ENCODE measurements at regions not wholly inside any gene's neighbourhood (a gene's known extent, or its start where the extent isn't known, plus 50 kb on each side); places are given as distances from the start of the nearest gene placed in this dataset.
A peak's percentile ranks its signal among the peaks of the same experiment; 100 is the strongest.
"Not testable (repeated sequence)": the region's sequence is repeated elsewhere in the genome, so short reads cannot be mapped to it uniquely, and the experiment has no call there.

DNA sequence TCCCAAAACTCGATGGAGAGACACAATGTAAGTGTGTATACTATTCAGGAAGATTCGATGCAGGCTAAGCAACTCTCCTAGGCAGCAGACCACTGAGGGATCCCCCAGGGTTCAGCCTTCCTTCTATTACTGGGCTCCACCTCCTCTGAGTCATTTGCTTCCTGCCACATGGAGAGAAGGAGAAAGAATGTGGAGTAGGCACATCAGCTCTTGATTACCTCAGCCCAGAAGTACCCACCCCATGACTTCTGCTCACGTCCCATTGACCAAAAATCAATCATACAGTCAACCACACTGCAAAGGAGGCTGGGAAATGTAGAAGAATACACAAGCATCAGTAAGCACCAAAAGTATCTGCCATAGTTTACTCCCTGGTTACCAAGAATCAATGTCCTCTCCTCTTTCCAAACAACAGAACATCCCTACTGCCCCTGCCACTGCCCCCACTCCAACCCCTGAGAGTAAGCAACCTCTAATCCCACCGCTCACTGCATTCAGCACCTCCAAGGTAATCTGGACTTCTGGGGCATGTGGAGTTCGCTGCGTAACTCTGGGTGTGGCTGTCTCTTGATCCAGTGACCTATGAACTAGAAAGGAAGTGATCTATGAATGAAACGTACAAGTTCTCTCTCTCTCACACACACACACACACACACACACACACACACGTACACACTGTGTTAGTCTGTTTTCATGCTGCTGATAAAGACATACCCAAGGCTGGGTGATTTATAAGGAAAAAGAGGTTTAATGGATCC, 91.2 kb upstream of the C1QTNF7 start:
- Histone ChIP-seq H3K9me3 (ENCODE audit: control insufficient read depth, low read length) (no peaks in the 10 kb centered on the region), H3K4me3 (ENCODE audit: low read length in 2 of 2) (no peak overlapping the region), H3K36me3 (ENCODE audit: control insufficient read depth in 1 of 2, insufficient read depth in 2 of 2, low read length in 1 of 2) (peaks cover 0 to 1% of the 10 kb centered on the region in 2 donors), H3K27ac (ENCODE audit: low read depth in 1 of 2, low read length in 2 of 2) (peak overlapping the region in 1 of 2 donors; percentile 40), H3K27me3 (ENCODE audit: control insufficient read depth in 1 of 2, insufficient read depth in 2 of 2, low read length in 1 of 2) (no peaks in the 10 kb centered on the region), H3K4me1 (ENCODE audit: control insufficient read depth in 1 of 2, insufficient read depth in 2 of 2, low read length in 2 of 2) (peaks cover 2 to 3% of the 10 kb centered on the region in 2 donors)
- DNase-seq, result no peak
- WGBS, 2 donors, result 67 to 76% methylated on average over 8 of the region's 8 CpGs
- intact Hi-C loops (cut with DNase I), result no loop called here
- ATAC-seq (ENCODE audit: low FRiP score), result no peak

DNA sequence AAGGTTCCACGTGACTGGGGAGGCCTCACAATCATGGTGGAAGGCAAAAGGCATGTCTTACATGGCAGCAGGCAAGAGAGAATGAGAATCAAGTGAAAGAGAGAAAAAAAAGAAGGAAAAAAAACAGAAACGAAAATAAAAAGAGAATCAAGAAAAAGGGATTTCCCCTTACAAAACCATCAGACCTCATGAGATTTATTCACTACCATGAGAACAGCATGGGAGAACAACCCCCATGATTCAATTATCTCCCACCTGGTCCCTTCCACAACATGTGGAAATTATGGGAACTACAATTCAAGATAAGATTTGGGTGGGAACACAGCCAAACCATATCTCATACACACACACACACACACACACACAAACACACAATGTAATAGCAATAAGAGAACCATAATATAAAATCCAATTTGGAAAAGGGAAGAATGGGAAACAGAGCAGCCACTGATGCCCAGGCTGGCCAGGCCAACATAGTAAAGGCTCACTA, 90.6 kb upstream of the C1QTNF7 start:
- H3K9me3 ChIP-seq (ENCODE audit: control insufficient read depth, low read length); intact Hi-C loops (cut with DNase I); ATAC-seq (ENCODE audit: low FRiP score); H3K27me3 ChIP-seq (ENCODE audit: control insufficient read depth in 1 of 2, insufficient read depth in 2 of 2, low read length in 1 of 2); H3K4me3 ChIP-seq (ENCODE audit: low read length in 2 of 2); DNase-seq; H3K27ac ChIP-seq (ENCODE audit: low read depth in 1 of 2, low read length in 2 of 2); H3K4me1 ChIP-seq (ENCODE audit: control insufficient read depth in 1 of 2, insufficient read depth in 2 of 2, low read length in 2 of 2); H3K36me3 ChIP-seq (ENCODE audit: control insufficient read depth in 1 of 2, insufficient read depth in 2 of 2, low read length in 1 of 2): not testable (repeated sequence)
- WGBS, 2 donors, result 72 to 76% methylated on average over 2 of the region's 2 CpGs

DNA sequence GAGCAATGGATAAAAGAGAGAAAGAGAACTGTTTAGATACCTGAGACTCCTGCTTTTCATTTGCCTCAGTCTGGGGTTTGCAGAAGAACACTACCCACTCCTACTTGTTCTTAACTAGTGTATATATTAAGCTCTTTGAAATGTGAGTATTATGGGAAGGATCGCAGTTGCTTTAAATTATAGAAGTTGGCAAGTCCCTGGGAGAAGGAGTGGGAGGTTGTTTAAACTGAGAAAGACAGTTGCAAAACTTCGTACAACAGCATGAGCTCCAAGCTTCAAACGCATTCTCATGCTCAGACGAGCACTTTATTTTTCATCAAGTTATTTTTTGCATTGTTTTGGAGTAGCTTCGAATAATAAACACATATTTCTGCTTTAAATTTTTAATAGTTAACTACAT, 88.1 kb upstream of the C1QTNF7 start:
- intact Hi-C loops (cut with DNase I), result loop anchor here in 1 of 2 donors (5.0 kb wide), 1 partner anchor 48 kb away; no protein-coding TSS in a partner anchor
- peak overlapping the region; percentile 43 to 64 for H3K4me3 ChIP-seq (ENCODE audit: low read length in 2 of 2)
- DNase-seq (no peak), ATAC-seq (ENCODE audit: low FRiP score) (no peak)
- H3K36me3 ChIP-seq (ENCODE audit: control insufficient read depth in 1 of 2, insufficient read depth in 2 of 2, low read length in 1 of 2), result no peaks in the 10 kb centered on the region
- peaks cover 2 to 6% of the 10 kb centered on the region in 2 donors for H3K4me1 ChIP-seq (ENCODE audit: control insufficient read depth in 1 of 2, insufficient read depth in 2 of 2, low read length in 2 of 2)
- no peaks in the 10 kb centered on the region for H3K9me3 ChIP-seq (ENCODE audit: control insufficient read depth, low read length)
- WGBS, 2 donors, result 6 to 16% methylated on average over 5 of the region's 5 CpGs
- H3K27me3 ChIP-seq (ENCODE audit: control insufficient read depth in 1 of 2, insufficient read depth in 2 of 2, low read length in 1 of 2), result no peaks in the 10 kb centered on the region
- H3K27ac ChIP-seq (ENCODE audit: low read depth in 1 of 2, low read length in 2 of 2), result no peak overlapping the region

DNA sequence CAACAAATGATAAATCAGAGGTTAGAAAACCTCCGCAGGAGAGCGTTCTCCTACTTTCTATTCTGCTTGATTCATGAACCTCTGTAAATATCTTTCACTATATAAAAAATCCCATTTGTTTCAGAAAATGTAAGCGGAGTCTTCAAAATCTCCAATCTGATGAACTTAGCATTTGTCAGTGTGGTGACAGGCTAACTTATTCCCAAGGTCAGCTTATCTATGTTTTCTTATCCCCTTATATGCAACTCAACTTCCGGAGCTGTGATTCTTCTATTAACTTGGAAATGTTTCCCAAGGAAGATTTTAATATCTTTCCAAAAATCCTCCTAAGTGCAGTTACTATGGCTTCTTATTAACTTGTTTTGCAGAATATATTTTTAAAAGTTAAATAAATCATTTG, 87.5 kb upstream of the C1QTNF7 start:
- DNase-seq (no peak), ATAC-seq (ENCODE audit: low FRiP score) (no peak)
- 10 to 19% methylated on average over 4 of the region's 4 CpGs for WGBS, 2 donors
- Histone ChIP-seq H3K27ac (ENCODE audit: low read depth in 1 of 2, low read length in 2 of 2) (no peak overlapping the region), H3K4me3 (ENCODE audit: low read length in 2 of 2) (peak overlapping the region; percentile 43 to 64), H3K36me3 (ENCODE audit: control insufficient read depth in 1 of 2, insufficient read depth in 2 of 2, low read length in 1 of 2) (no peaks in the 10 kb centered on the region), H3K4me1 (ENCODE audit: control insufficient read depth in 1 of 2, insufficient read depth in 2 of 2, low read length in 2 of 2) (peaks cover 2 to 6% of the 10 kb centered on the region in 2 donors), H3K27me3 (ENCODE audit: control insufficient read depth in 1 of 2, insufficient read depth in 2 of 2, low read length in 1 of 2) (no peaks in the 10 kb centered on the region), H3K9me3 (ENCODE audit: control insufficient read depth, low read length) (no peaks in the 10 kb centered on the region)
- intact Hi-C loops (cut with DNase I), result loop anchor here in 1 of 2 donors (5.0 kb wide), 1 partner anchor 47 kb away; no protein-coding TSS in a partner anchor

DNA sequence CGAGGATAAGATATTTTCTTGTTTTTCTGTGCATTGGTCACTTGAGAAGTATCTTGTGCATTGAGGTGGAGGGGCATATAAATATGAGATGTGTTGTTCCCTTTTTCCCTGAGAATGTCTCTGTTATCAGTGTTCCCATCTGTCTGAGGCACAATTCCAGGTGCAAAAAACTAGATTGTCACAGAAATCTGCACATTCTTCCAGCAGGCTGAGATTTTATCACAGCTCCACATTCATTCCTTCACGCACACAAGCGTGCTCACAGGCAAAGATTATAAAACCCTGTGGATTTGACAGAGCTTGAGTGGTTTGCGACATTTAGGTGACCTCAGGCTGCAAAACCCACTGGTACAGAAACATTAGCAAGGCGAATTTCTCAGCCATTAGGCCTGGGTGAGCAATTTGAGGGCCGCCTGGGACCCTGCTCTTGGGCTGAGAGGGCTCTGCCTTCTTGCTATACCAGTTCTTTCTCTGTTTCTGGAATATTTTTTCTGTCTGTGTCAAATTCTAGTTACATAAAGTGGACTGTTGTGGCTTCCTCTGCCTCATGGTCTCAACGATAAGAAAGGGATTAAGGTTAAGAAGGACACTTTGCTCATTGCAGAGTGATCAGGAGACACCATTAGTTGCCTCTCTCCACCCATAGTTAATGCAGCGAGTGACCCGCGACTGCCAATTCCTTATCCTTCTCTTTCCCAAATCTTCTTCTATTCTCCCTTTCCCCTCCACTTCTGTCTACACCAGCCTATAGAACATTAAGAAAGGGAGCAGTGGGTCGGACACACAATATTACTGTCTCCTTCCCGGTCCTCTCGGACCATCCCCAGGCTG, 86.7 kb upstream of the C1QTNF7 start:
- intact Hi-C loops (cut with DNase I), result loop anchor here in 1 of 2 donors (5.0 kb wide), 1 partner anchor 46 kb away; no protein-coding TSS in a partner anchor
- H3K9me3 ChIP-seq (ENCODE audit: control insufficient read depth, low read length), result no peaks in the 10 kb centered on the region
- no peak overlapping the region for H3K4me3 ChIP-seq (ENCODE audit: low read length in 2 of 2)

DNA sequence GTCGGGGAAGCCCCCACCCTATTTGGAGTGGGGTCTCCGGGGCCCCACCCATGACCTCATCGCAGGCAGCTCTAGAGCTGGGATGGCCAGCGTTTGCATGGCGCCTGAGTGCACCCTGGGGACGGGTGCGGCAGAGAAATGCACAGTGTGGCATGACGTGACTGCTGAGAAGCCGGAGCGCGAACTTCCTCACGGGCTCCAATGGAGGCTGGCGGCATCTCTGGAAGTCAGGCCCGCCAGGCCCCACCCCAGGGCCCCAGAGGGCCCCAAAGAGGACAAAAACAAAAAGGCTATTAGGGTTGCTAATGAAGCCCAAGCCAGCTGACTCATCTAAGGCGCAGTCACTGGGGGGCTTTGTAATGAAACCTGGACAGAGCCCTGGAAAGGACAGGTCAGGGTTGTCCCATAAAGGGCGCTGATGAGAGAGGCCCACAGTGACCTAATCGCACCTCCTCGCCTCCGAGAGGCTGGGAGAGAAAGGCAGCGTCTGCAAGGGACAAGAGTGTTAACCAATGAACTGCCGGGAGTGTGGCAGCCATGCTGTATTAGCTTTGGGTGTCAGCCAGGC, 86.0 kb upstream of the C1QTNF7 start:
- no peak for DNase-seq
- ATAC-seq (ENCODE audit: low FRiP score), result no peak
- H3K4me3 ChIP-seq (ENCODE audit: low read length in 2 of 2), result no peak overlapping the region
- intact Hi-C loops (cut with DNase I), result loop anchor here in 1 of 2 donors (5.0 kb wide), 1 partner anchor 45 kb away; no protein-coding TSS in a partner anchor
- WGBS, 2 donors, result 92% methylated on average over 21 of the region's 21 CpGs
- H3K36me3 ChIP-seq (ENCODE audit: control insufficient read depth in 1 of 2, insufficient read depth in 2 of 2, low read length in 1 of 2), result peaks cover 0 to 2% of the 10 kb centered on the region in 2 donors
- H3K27ac ChIP-seq (ENCODE audit: low read depth in 1 of 2, low read length in 2 of 2), result no peak overlapping the region
- H3K9me3 ChIP-seq (ENCODE audit: control insufficient read depth, low read length), result no peaks in the 10 kb centered on the region
- peaks cover 2 to 3% of the 10 kb centered on the region in 2 donors for H3K4me1 ChIP-seq (ENCODE audit: control insufficient read depth in 1 of 2, insufficient read depth in 2 of 2, low read length in 2 of 2)
- H3K27me3 ChIP-seq (ENCODE audit: control insufficient read depth in 1 of 2, insufficient read depth in 2 of 2, low read length in 1 of 2), result no peaks in the 10 kb centered on the region

More for the DNA sequence above, 86.7 kb upstream of the C1QTNF7 start:
- peak overlapping the region; percentile 12 to 37 for H3K27ac ChIP-seq (ENCODE audit: low read depth in 1 of 2, low read length in 2 of 2)
- H3K36me3 ChIP-seq (ENCODE audit: control insufficient read depth in 1 of 2, insufficient read depth in 2 of 2, low read length in 1 of 2), result no peaks in the 10 kb centered on the region
- H3K27me3 ChIP-seq (ENCODE audit: control insufficient read depth in 1 of 2, insufficient read depth in 2 of 2, low read length in 1 of 2), result no peaks in the 10 kb centered on the region
- ATAC-seq (ENCODE audit: low FRiP score) (peak; percentile 6), DNase-seq (no peak)
- WGBS, 2 donors, result 52 to 56% methylated on average over 13 of the region's 13 CpGs
- H3K4me1 ChIP-seq (ENCODE audit: control insufficient read depth in 1 of 2, insufficient read depth in 2 of 2, low read length in 2 of 2), result peaks cover 2 to 6% of the 10 kb centered on the region in 2 donors

DNA sequence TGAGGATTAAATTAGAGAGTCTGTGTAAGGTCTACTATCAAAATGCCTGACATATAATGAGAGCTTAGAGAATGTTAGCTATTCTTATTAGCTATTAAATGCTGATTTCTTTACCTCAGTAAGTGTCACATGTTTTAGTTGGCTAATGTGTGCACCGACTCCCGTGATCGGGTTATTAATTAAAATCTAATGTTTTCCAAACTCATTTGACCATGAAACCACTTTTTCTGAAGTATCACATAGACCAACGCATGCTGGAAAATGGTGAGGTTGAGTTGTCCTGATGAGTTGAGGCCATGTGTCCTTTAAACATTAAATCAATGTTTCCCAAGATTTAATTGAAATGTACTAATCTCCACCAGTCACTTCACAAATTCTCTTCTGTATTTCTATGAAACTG, 84.8 kb upstream of the C1QTNF7 start:
- no peak for DNase-seq
- H3K9me3 ChIP-seq (ENCODE audit: control insufficient read depth, low read length), result no peaks in the 10 kb centered on the region
- intact Hi-C loops (cut with DNase I), result loop anchor here in 1 of 2 donors (5.0 kb wide), 1 partner anchor 44 kb away; no protein-coding TSS in a partner anchor
- peaks cover 0 to 2% of the 10 kb centered on the region in 2 donors for H3K36me3 ChIP-seq (ENCODE audit: control insufficient read depth in 1 of 2, insufficient read depth in 2 of 2, low read length in 1 of 2)
- H3K27ac ChIP-seq (ENCODE audit: low read depth in 1 of 2, low read length in 2 of 2), result no peak overlapping the region
- H3K4me3 ChIP-seq (ENCODE audit: low read length in 2 of 2), result no peak overlapping the region
- H3K27me3 ChIP-seq (ENCODE audit: control insufficient read depth in 1 of 2, insufficient read depth in 2 of 2, low read length in 1 of 2), result no peaks in the 10 kb centered on the region
- peaks cover 3 to 14% of the 10 kb centered on the region in 2 donors for H3K4me1 ChIP-seq (ENCODE audit: control insufficient read depth in 1 of 2, insufficient read depth in 2 of 2, low read length in 2 of 2)
- no peak for ATAC-seq (ENCODE audit: low FRiP score)
- 95 to 96% methylated on average over 4 of the region's 4 CpGs for WGBS, 2 donors

DNA sequence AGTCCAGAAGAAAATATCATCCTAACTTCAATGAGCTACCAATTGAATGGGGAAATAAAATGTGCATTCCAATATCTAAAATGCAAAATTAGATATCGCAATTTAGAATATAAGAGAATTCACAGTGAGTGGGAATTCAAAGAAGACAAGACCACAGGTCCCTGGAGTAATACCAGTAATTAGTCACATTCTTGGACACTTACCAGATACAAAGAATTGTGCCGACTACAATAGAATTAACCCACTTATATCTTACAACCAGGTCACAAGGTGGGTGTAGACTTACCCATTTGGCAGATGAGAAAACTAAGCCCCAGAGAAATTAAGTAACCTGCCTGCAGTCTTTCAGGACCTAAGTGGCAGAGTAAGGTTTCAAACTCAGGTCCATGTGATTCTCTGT, 84.3 kb upstream of the C1QTNF7 start:
- Histone ChIP-seq H3K27ac (ENCODE audit: low read depth in 1 of 2, low read length in 2 of 2) (no peak overlapping the region), H3K36me3 (ENCODE audit: control insufficient read depth in 1 of 2, insufficient read depth in 2 of 2, low read length in 1 of 2) (peaks cover 0 to 2% of the 10 kb centered on the region in 2 donors)
- 4 to 6% methylated on average over 2 of the region's 2 CpGs for WGBS, 2 donors

More for the DNA sequence above, 84.3 kb upstream of the C1QTNF7 start:
- intact Hi-C loops (cut with DNase I), result loop anchor here in 1 of 2 donors (5.0 kb wide), 1 partner anchor 44 kb away; no protein-coding TSS in a partner anchor
- no peaks in the 10 kb centered on the region for H3K27me3 ChIP-seq (ENCODE audit: control insufficient read depth in 1 of 2, insufficient read depth in 2 of 2, low read length in 1 of 2)
- peaks cover 7 to 15% of the 10 kb centered on the region in 2 donors for H3K4me1 ChIP-seq (ENCODE audit: control insufficient read depth in 1 of 2, insufficient read depth in 2 of 2, low read length in 2 of 2)
- H3K4me3 ChIP-seq (ENCODE audit: low read length in 2 of 2), result no peak overlapping the region
- H3K9me3 ChIP-seq (ENCODE audit: control insufficient read depth, low read length), result no peaks in the 10 kb centered on the region
- ATAC-seq (ENCODE audit: low FRiP score) (no peak), DNase-seq (no peak)
